VCaP (cell line): ENCODE measurements at regions not wholly inside any gene's neighbourhood (a gene's known extent, or its start where the extent isn't known, plus 50 kb on each side); places are given as distances from the start of the nearest gene placed in this dataset.
"Not testable (repeated sequence)": the region's sequence is repeated elsewhere in the genome, so short reads cannot be mapped to it uniquely, and the experiment has no call there.

Experiments
- H3K27ac ChIP-seq: fragments of 450-650 bp; 2 replicates; pipeline ENCODE4 v1.5.1; 2017
- TF ChIP-seq, protein P1 (sequence below): fragments of 450-650 bp; conservative IDR thresholded peaks from 2 replicates; pipeline ENCODE4 v1.5.1; 2017; ENCODE audit warnings: mild to moderate bottlenecking, moderate library complexity

GRCh38 chr5:154544646-154545045 is 66.6 kb upstream of the HAND1 start:
- TF ChIP-seq, protein P1, sequence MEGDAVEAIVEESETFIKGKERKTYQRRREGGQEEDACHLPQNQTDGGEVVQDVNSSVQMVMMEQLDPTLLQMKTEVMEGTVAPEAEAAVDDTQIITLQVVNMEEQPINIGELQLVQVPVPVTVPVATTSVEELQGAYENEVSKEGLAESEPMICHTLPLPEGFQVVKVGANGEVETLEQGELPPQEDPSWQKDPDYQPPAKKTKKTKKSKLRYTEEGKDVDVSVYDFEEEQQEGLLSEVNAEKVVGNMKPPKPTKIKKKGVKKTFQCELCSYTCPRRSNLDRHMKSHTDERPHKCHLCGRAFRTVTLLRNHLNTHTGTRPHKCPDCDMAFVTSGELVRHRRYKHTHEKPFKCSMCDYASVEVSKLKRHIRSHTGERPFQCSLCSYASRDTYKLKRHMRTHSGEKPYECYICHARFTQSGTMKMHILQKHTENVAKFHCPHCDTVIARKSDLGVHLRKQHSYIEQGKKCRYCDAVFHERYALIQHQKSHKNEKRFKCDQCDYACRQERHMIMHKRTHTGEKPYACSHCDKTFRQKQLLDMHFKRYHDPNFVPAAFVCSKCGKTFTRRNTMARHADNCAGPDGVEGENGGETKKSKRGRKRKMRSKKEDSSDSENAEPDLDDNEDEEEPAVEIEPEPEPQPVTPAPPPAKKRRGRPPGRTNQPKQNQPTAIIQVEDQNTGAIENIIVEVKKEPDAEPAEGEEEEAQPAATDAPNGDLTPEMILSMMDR, result no peak
- H3K27ac ChIP-seq, result no peak overlapping the region

GRCh38 chr5:154543380-154543779 is 65.4 kb upstream of the HAND1 start:
- TF ChIP-seq, protein P1, result no peak
- H3K27ac ChIP-seq, result no peak overlapping the region

- H3K27ac ChIP-seq, result no peak overlapping the region
- TF ChIP-seq, protein P1, result no peak
Observed at GRCh38 chr5:154542581-154542980, 64.6 kb upstream of the HAND1 start.

DNA sequence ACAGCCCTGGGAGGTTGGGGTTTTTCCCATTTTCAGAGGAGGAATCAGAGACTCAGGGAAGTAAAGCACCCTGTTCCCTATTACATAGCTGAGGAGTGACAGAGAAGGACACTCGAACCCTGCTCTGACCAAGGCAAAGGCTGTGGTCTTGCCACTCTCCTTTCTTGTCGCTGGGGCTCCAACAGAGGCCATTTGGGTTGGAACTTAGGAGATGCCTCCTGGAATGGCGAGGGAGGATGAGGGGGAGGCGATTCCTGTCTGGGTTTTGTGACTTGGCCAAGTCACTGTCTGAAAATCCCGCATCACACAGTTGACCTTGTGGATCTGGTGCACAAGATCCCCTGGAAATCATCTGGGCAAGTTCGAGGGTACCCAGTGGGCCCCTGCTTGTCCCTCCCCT is 64.0 kb upstream of the HAND1 start:
- TF ChIP-seq, protein P1, result no peak
- no peak overlapping the region for H3K27ac ChIP-seq

GRCh38 chr5:154541553-154541952 is 63.5 kb upstream of the HAND1 start:
- TF ChIP-seq, protein P1, result no peak
- H3K27ac ChIP-seq, result no peak overlapping the region

DNA sequence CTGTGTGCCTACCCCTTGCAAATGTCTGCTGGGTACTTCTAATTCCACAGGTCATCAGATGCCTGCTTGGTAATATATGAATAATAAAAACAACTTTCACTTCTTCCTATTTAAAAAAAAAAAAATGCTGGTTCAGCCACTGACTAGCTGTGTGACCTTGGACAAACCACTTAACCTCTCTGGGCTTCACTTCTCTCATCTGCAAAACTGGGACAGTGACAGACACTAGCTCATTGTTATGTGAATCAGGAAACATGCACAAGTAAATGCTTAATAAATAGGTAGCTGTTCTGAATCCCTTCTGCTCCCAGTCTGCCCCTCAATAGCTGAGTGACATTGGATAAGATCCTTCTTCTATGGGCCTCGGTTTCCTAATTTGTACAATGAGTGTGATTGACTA is 62.6 kb upstream of the HAND1 start:
- TF ChIP-seq, protein P1, result no peak
- no peak overlapping the region for H3K27ac ChIP-seq

GRCh38 chr5:154538492-154538891 is 60.5 kb upstream of the HAND1 start:
- no peak overlapping the region for H3K27ac ChIP-seq
- TF ChIP-seq, protein P1, result no peak

GRCh38 chr5:154536439-154536838 is 58.4 kb upstream of the HAND1 start:
- not testable (repeated sequence) for H3K27ac ChIP-seq
